GM23338 (cell line): ENCODE measurements at regions not wholly inside any gene's neighbourhood (a gene's known extent, or its start where the extent isn't known, plus 50 kb on each side); places are given as distances from the start of the nearest gene placed in this dataset.

Experiments
- CREB1 ChIP-seq: fragments of 250-450 bp; sonication (Bioruptor Pico); IDR thresholded peaks from 2 replicates; pipeline ENCODE4 v1.5.0; 2020; ENCODE audit warnings: low read depth, mild to moderate bottlenecking, moderate library complexity
- EZH2 ChIP-seq: fragments of 200-600 bp; sonication (generic); IDR thresholded peaks from one replicate; pipeline ENCODE4 v1.8.0; 2017; ENCODE audit warnings: antibody characterized with exemption, mild to moderate bottlenecking, low read depth; ENCODE audit not compliant: unreplicated experiment
- EZH2phosphoT487 ChIP-seq: fragments of 200-600 bp; sonication (generic); IDR thresholded peaks from one replicate; pipeline ENCODE4 v1.8.1; 2018; ENCODE audit warnings: antibody characterized with exemption; ENCODE audit not compliant: unreplicated experiment
- JUNB ChIP-seq: IDR thresholded peaks from one replicate; pipeline ENCODE4 v1.6.1; 2016; ENCODE audit warnings: antibody characterized with exemption; ENCODE audit not compliant: unreplicated experiment
- NANOG ChIP-seq: IDR thresholded peaks from 2 replicates; pipeline ENCODE4 v1.6.1; 2016; ENCODE audit warnings: antibody characterized with exemption, borderline replicate concordance
- POLR2AphosphoS5 ChIP-seq: IDR thresholded peaks from 2 replicates; pipeline ENCODE4 v1.6.1; 2016; ENCODE audit warnings: antibody characterized with exemption, low read depth
- ZNF114 ChIP-seq: fragments of 250-450 bp; sonication (Bioruptor Pico); IDR thresholded peaks from 2 replicates; pipeline ENCODE4 v1.5.0; 2020; ENCODE audit warnings: mild to moderate bottlenecking, moderate library complexity
- TF ChIP-seq, protein P1 (sequence below), 2 experiments: fragments of 200-600 bp in 1 of 2; sonication (generic) in 1 of 2; conservative IDR thresholded peaks; 2 replicates each; pipeline versions ENCODE4 v1.5.1 to v1.6.1; 2016 to 2017; ENCODE audit warnings: antibody characterized with exemption in 2 of 2, low read depth in 2 of 2, mild to moderate bottlenecking in 2 of 2, moderate library complexity in 1 of 2
- TF ChIP-seq, protein P2 (sequence below): IDR thresholded peaks from 2 replicates; pipeline ENCODE4 v1.6.1; 2016; ENCODE audit warnings: antibody characterized with exemption
- TF ChIP-seq, protein P3 (sequence below): IDR thresholded peaks from one replicate; pipeline ENCODE4 v1.6.1; 2018; ENCODE audit warnings: antibody characterized with exemption; ENCODE audit not compliant: unreplicated experiment

DNA sequence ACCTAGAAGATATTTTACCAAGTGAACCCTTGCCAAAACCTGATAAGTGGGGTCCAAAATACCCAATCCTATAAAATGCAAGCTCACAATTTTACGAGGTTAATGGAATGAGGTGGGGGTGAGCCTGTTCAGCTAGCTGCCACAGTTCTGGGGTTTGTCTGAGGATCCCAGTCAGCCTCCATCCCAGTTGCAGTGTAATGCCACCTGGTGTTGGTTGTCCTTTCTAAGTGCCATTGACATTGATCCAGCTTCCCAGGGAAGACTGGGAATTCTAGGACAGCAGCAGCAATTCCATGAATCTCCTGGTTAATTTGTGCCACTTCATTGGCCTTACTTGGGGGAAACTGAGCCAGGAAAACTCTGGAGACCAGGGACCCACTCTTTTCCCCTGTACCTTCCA lies 298.3 kb downstream of the RWDD3 start:
- TF ChIP-seq EZH2phosphoT487 = no peak
- TF ChIP-seq, protein P1, sequence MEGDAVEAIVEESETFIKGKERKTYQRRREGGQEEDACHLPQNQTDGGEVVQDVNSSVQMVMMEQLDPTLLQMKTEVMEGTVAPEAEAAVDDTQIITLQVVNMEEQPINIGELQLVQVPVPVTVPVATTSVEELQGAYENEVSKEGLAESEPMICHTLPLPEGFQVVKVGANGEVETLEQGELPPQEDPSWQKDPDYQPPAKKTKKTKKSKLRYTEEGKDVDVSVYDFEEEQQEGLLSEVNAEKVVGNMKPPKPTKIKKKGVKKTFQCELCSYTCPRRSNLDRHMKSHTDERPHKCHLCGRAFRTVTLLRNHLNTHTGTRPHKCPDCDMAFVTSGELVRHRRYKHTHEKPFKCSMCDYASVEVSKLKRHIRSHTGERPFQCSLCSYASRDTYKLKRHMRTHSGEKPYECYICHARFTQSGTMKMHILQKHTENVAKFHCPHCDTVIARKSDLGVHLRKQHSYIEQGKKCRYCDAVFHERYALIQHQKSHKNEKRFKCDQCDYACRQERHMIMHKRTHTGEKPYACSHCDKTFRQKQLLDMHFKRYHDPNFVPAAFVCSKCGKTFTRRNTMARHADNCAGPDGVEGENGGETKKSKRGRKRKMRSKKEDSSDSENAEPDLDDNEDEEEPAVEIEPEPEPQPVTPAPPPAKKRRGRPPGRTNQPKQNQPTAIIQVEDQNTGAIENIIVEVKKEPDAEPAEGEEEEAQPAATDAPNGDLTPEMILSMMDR (conservative IDR thresholded peaks at IDR 0.05; ENCODE audit: low read depth in 2 of 2) = peak; percentile 32 to 76
- TF ChIP-seq POLR2AphosphoS5 = no peak
- no peak for TF ChIP-seq EZH2
- TF ChIP-seq, protein P2, sequence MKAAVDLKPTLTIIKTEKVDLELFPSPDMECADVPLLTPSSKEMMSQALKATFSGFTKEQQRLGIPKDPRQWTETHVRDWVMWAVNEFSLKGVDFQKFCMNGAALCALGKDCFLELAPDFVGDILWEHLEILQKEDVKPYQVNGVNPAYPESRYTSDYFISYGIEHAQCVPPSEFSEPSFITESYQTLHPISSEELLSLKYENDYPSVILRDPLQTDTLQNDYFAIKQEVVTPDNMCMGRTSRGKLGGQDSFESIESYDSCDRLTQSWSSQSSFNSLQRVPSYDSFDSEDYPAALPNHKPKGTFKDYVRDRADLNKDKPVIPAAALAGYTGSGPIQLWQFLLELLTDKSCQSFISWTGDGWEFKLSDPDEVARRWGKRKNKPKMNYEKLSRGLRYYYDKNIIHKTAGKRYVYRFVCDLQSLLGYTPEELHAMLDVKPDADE = no peak
- TF ChIP-seq, protein P3, sequence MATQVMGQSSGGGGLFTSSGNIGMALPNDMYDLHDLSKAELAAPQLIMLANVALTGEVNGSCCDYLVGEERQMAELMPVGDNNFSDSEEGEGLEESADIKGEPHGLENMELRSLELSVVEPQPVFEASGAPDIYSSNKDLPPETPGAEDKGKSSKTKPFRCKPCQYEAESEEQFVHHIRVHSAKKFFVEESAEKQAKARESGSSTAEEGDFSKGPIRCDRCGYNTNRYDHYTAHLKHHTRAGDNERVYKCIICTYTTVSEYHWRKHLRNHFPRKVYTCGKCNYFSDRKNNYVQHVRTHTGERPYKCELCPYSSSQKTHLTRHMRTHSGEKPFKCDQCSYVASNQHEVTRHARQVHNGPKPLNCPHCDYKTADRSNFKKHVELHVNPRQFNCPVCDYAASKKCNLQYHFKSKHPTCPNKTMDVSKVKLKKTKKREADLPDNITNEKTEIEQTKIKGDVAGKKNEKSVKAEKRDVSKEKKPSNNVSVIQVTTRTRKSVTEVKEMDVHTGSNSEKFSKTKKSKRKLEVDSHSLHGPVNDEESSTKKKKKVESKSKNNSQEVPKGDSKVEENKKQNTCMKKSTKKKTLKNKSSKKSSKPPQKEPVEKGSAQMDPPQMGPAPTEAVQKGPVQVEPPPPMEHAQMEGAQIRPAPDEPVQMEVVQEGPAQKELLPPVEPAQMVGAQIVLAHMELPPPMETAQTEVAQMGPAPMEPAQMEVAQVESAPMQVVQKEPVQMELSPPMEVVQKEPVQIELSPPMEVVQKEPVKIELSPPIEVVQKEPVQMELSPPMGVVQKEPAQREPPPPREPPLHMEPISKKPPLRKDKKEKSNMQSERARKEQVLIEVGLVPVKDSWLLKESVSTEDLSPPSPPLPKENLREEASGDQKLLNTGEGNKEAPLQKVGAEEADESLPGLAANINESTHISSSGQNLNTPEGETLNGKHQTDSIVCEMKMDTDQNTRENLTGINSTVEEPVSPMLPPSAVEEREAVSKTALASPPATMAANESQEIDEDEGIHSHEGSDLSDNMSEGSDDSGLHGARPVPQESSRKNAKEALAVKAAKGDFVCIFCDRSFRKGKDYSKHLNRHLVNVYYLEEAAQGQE = no peak
- TF ChIP-seq CREB1 (CRISPR knock-in tag) = no peak
- TF ChIP-seq ZNF114 (CRISPR knock-in tag) = no peak
- no peak for TF ChIP-seq NANOG
- TF ChIP-seq JUNB = no peak
